22Rv1 (cell line): ENCODE measurements at regions not wholly inside any gene's neighbourhood (a gene's known extent, or its start where the extent isn't known, plus 50 kb on each side); places are given as distances from the start of the nearest gene placed in this dataset.
"Not testable (repeated sequence)": the region's sequence is repeated elsewhere in the genome, so short reads cannot be mapped to it uniquely, and the experiment has no call there.

Source experiments
- CTCF ChIP-seq: fragments of 450-650 bp; IDR thresholded peaks from 2 replicates; pipeline ENCODE4 v1.5.1; 2017; ENCODE audit warnings: mild to moderate bottlenecking
- ZFX ChIP-seq: fragments of 450-650 bp; IDR thresholded peaks from 2 replicates; pipeline ENCODE4 v1.6.1; 2017; ENCODE audit warnings: antibody characterized with exemption, borderline replicate concordance

GRCh38 chr5:62224987-62225601 is 80.9 kb upstream of the KIF2A start:
- peak; percentile 60 for TF ChIP-seq CTCF
- TF ChIP-seq ZFX: not testable (repeated sequence)
